A673 (cell line): ENCODE measurements at regions not wholly inside any gene's neighbourhood (a gene's known extent, or its start where the extent isn't known, plus 50 kb on each side); places are given as distances from the start of the nearest gene placed in this dataset.

Experiments used
- BruUV-seq: library from RNA; stranded (reverse); fragments of 400-500 nt; replicated peaks from 2 replicates; lab custom pipeline; 2021; lab: Mats Ljungman, UMichigan
- CTCF ChIA-PET: fragments of 300-600 bp; sonication (Branson Sonifier 250); formaldehyde crosslinking; loops from one replicate; lab custom pipeline; 2022; ENCODE audit warnings: antibody characterized with exemption; lab: Charles Lee
- POLR2A ChIA-PET: fragments of 300-600 bp; sonication (Branson Sonifier 250); formaldehyde crosslinking; loops from one replicate; lab custom pipeline; 2022; ENCODE audit warnings: antibody characterized with exemption; ENCODE audit not compliant: low non-redundant PET; lab: Charles Lee
- DNase-seq: peaks from one replicate; pipeline ENCODE4 v3.0.0-alpha.2; 2015; ENCODE audit warnings: low spot score
- H3K27ac ChIP-seq: fragments of 200-600 bp; sonication (generic); 2 replicates; pipeline ENCODE4 v1.5.1; 2016; ENCODE audit warnings: mixed run types, low read depth, mild to moderate bottlenecking, mixed read lengths, antibody characterized with exemption, low read length; ENCODE audit not compliant: poor library complexity, severe bottlenecking
- H3K27me3 ChIP-seq: fragments of 200-600 bp; sonication (generic); replicated peaks from 2 replicates; pipeline ENCODE4 v1.6.1; 2017; ENCODE audit warnings: mixed run types, low read depth, mild to moderate bottlenecking, mixed read lengths, antibody characterized with exemption, low read length; ENCODE audit not compliant: insufficient read depth, poor library complexity
- H3K36me3 ChIP-seq: fragments of 200-600 bp; sonication (generic); 2 replicates; pipeline ENCODE4 v1.6.1; 2016; ENCODE audit warnings: mixed run types, mild to moderate bottlenecking, mixed read lengths, antibody characterized with exemption, low read length; ENCODE audit not compliant: insufficient read depth, poor library complexity, severe bottlenecking
- H3K4me1 ChIP-seq: fragments of 200-600 bp; sonication (generic); 2 replicates; pipeline ENCODE4 v1.6.1; 2017; ENCODE audit warnings: mixed run types, mild to moderate bottlenecking, mixed read lengths, antibody characterized with exemption, low read length; ENCODE audit not compliant: insufficient read depth, poor library complexity, severe bottlenecking
- H3K4me3 ChIP-seq: fragments of 200-600 bp; sonication (generic); 2 replicates; pipeline ENCODE4 v1.5.1; 2016; ENCODE audit warnings: low read depth, mixed run types, mild to moderate bottlenecking, mixed read lengths, low read length; ENCODE audit not compliant: poor library complexity, severe bottlenecking
- H3K9me3 ChIP-seq: fragments of 200-600 bp; sonication (generic); 2 replicates; pipeline ENCODE4 v1.6.1; 2016; ENCODE audit warnings: mixed run types, low read depth, mild to moderate bottlenecking, mixed read lengths, antibody characterized with exemption, low read length; ENCODE audit not compliant: poor library complexity, severe bottlenecking
- CTCF ChIP-seq: fragments of 300-800, 200-600 bp; sonication (generic); conservative IDR thresholded peaks from 2 replicates; pipeline ENCODE4 v1.5.1; 2017; ENCODE audit warnings: low read depth, mild to moderate bottlenecking, antibody characterized with exemption, low read length, moderate library complexity, mixed read lengths
- EZH2 ChIP-seq: fragments of 200-600 bp; sonication (generic); IDR thresholded peaks from 2 replicates; pipeline ENCODE4 v1.6.1; 2017; ENCODE audit warnings: borderline replicate concordance, low read depth, mild to moderate bottlenecking, mixed read lengths, antibody characterized with exemption, low read length; ENCODE audit not compliant: poor library complexity, severe bottlenecking
- intact Hi-C: fragments of 100-400 bp; cut with micrococcal nuclease; formaldehyde crosslinking; loops from one replicate; pipeline ENCODE4 v1.10.0; 2022; ENCODE audit not compliant: unreplicated experiment

DNA sequence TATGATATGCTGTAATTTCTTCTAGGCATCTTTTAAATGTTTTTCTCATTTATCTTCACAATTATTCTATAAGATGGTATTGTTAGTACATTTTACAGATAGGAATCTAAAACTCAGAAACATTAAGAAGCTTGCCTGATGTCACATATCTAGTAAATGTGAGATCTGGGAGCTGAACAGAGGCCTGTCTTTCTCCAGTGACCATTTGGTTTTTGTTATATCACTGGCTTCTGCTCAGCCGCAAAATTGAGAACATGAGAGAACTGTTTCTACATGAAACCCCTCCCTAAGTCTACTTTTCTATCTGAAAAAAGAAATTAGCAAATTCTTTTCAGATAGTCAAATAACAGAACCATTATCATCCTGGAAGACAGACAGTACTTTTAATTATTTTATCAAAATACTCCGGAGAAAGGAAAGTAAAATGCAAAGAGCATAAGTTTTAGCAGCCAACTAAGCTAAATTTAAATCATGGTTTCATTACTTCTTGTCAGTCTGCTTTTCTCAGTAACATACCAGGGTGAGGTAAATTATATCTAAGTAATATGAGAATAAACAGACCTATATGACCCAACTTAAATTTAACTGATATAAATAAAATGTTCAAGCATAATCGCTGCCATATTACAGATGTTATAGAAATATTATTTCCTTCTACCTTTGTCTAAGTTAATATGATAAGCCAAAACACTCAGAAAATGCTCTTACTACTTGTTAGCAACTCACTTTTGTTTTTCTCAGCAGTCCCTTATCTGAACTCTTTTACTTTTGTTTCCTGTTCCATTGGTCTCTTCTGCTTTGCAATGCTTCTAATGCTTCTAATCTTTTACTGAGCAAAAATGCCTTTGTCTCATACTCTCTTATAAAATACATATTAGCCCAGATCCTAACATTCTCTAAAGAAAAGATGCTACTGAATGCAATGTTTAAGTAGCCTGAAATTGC lies 68.0 kb upstream of the MBNL1 start:
- Histone ChIP-seq H3K4me3 (no peak overlapping the region), H3K27ac (no peak overlapping the region), H3K27me3 (no peaks in the 10 kb centered on the region), H3K9me3 (no peaks in the 10 kb centered on the region), H3K4me1 (no peaks in the 10 kb centered on the region), H3K36me3 (no peaks in the 10 kb centered on the region)
- TF ChIP-seq EZH2 = no peak
- no peak for TF ChIP-seq CTCF
- ChIA-PET POLR2A (no interaction called here), CTCF (no interaction called here)
- intact Hi-C loops = no loop called here
- DNase-seq = no peak
- no TSS peak for BruUV-seq

- intact Hi-C loops = no loop called here
- no peaks in the 10 kb centered on the region for H3K4me1 ChIP-seq
Observed at GRCh38 chr3:152202976-152203626, 65.6 kb upstream of the MBNL1 start.

DNA sequence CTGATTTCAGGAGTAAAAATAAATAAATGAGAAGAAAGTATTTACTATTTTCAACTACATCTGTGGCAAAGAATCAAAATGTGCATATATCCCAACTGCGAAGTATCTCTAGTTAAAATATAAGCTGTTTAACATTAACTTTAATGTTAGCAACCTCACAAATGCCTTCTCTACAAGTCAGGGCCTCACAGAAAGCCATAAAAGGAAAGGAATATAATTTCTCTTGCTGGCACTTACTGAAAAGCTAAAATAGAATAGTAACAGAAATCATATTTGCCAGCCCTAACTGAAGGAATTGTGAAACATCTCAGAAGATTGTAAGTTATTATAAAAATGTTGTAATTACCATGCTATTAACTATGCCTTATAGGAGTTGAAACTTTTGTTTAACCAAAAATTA lies 65.1 kb upstream of the MBNL1 start:
- intact Hi-C loops = no loop called here
- Histone ChIP-seq H3K36me3 (no peaks in the 10 kb centered on the region), H3K4me3 (no peak overlapping the region), H3K9me3 (no peaks in the 10 kb centered on the region), H3K4me1 (no peaks in the 10 kb centered on the region), H3K27me3 (no peaks in the 10 kb centered on the region), H3K27ac (no peak overlapping the region)
- BruUV-seq = no TSS peak
- POLR2A ChIA-PET = interaction anchor here (0.7 kb wide), 1 partner anchor 23 kb away, joined by 3 read pairs; no protein-coding TSS in a partner anchor
- DNase-seq = no peak
- CTCF ChIA-PET = no interaction called here
- TF ChIP-seq EZH2 (no peak), CTCF (no peak)

More at GRCh38 chr3:152202976-152203626, 65.6 kb upstream of the MBNL1 start:
- DNase-seq = no peak
- Histone ChIP-seq H3K27ac (no peak overlapping the region), H3K9me3 (no peaks in the 10 kb centered on the region), H3K27me3 (no peaks in the 10 kb centered on the region), H3K36me3 (no peaks in the 10 kb centered on the region), H3K4me3 (no peak overlapping the region)
- TF ChIP-seq EZH2 (no peak), CTCF (no peak)
- CTCF ChIA-PET = no interaction called here
- no TSS peak for BruUV-seq
- POLR2A ChIA-PET = no interaction called here
